SK-N-SH (cell line): ENCODE measurements at regions not wholly inside any gene's neighbourhood (a gene's known extent, or its start where the extent isn't known, plus 50 kb on each side); places are given as distances from the start of the nearest gene placed in this dataset.

Source experiments
- CTCF ChIP-seq: fragments of 200-600 bp; sonication (generic); IDR thresholded peaks from 2 replicates; pipeline ENCODE4 v1.6.1; 2017; ENCODE audit warnings: antibody characterized with exemption, mild to moderate bottlenecking, moderate library complexity
- RAD21 ChIP-seq: IDR thresholded peaks from 2 replicates; pipeline ENCODE4 v1.6.1; 2012; ENCODE audit warnings: mild to moderate bottlenecking, low read length
- YY1 ChIP-seq: IDR thresholded peaks from 2 replicates; pipeline ENCODE4 v1.4.0; 2012; ENCODE audit warnings: low read depth, mild to moderate bottlenecking
- ZBTB33 ChIP-seq: IDR thresholded peaks from 2 replicates; pipeline ENCODE4 v1.4.0; 2012; ENCODE audit warnings: low read depth, borderline replicate concordance

GRCh38 chr7:37505750-37506353, 57.2 kb upstream of the ELMO1 start:
- TF ChIP-seq CTCF (no peak), RAD21 (no peak), YY1 (no peak), ZBTB33 (no peak)
